Right renal pelvis (tissue), 4 donors: ENCODE measurements at regions not wholly inside any gene's neighbourhood (a gene's known extent, or its start where the extent isn't known, plus 50 kb on each side); places are given as distances from the start of the nearest gene placed in this dataset.

Experiments used
- DNase-seq, 4 donors: peaks; one replicate each; pipeline ENCODE4 v3.0.0-alpha.2; 2013; ENCODE audit warnings: low read depth in 4 of 4, low spot score in 3 of 4, missing footprints in 1 of 4

DNA sequence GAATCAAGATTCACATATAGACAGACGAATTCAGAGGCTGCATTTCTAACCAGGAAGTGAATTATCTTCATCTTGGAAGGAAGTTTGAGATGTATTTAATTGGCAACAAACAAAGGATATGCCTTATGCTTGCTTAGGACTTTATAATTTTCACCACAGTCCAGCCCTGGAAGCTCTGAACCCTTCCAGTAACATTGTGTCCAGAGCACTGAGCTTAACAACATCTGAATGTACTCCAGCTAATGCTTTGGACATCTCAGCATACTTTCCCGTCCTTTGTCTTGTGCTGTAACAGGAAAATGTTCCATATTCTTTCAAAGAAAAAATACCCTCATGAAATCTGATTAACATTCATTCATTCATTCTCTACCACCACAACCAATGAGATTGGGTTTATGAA is 136.3 kb upstream of the SPATS2L start:
- no peak for DNase-seq

DNA sequence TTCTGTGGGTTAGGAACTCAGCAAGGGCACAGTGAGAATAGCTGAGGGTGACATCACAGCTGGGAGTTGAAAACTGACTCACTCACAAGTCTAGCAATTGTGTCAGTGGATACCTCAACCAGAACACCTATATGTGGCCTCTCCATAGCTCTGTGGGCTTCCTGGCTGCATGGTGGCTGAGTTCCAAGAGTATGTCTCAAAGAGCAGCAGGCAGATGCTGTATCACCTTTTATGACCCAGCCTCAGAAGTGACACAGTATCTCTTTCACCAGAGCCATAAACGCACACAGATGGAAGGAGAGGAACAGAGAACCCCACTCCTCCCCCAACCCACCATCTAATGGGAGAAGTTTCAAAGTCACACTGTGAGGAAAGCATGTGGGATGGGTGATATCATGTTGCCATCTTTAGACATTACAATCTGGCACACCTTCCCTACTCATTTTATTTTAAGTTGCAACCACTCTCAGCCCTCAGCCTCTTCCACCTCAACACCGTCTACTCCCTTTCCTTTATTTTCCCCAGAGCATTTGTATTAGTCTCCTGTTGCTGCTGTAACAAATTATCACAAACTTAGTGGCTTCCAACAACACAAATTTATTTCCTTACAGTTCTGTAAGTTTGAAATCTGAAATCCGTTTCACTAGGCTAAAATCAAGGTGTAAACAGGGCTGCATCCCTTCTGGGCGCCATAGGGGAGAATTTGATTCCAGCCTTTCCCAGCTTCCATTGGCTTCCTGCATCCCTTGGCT is 134.6 kb upstream of the SPATS2L start:
- DNase-seq: no peak

GRCh38 chr2:200172521-200172920 is 134.0 kb upstream of the SPATS2L start:
- DNase-seq: no peak

GRCh38 chr2:200172944-200173581 is 133.4 kb upstream of the SPATS2L start:
- DNase-seq: no peak

DNA sequence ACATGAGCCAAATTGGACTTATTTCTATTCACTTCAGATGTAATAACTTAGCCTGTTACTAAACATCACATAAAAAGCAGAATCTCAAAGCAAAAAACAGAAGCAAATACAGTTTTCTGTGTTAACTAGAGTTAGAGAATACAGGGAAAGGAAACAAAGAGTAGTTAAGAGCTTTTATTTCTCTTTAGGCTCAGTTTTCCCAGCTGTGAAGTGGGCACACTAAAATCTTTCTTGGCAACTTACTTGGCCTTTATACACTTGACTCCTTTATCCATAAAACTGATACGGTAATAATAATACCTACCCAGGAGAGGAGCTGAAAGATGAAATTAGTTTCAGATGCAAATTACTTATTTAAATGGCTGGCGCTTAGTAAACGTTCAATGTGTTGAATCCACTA is 132.8 kb upstream of the SPATS2L start:
- no peak for DNase-seq

- DNase-seq: no peak
Observed at GRCh38 chr2:200174433-200175216, 131.9 kb upstream of the SPATS2L start.

DNA sequence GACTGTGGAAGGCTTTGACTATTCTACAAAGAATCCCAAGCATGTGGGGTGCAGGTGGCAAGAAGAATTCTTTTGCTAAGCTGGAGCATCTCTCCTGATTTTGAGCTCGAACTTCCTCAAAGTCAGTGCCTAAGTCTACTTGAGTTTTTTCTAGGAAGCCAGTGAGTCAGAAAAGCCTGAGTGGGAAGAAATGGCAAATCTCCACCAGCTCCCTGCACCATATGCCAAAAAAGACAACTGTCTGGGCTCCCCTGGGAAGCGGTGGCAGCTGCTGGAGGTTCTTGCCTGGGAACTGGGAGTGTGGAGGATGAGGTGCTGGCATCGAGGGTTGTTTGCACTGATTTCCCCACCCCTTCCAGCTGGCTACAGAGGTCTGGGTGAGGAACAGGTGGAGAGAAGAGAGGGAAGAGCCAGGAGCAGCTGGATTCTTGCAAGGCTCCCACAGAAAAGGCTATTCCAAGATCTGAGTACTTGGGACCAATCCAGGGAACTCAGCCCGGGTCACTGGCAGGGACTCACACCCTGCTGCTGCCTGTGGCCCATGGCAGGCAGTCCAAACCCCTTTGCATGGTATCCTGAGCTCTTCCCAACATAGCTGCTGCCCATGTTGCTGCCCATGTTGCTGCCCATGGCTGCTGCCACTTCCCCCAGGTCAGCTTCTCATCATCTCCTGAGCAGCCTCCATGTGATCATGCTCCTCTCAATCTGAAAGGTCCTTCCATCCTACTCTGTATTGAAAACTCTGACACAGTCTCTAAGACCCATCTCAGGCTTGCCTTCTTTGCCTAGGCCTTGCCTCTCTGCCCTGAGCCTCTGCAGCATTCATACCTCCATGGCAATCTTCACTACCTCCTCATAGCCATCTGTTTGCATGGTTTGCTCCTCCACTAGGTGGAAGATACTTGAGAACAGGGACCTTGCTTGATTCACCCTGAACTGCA is 128.3 kb upstream of the SPATS2L start:
- no peak for DNase-seq

- DNase-seq: no peak
Observed at GRCh38 chr2:200179151-200179550, 127.3 kb upstream of the SPATS2L start.

GRCh38 chr2:200180943-200181342 is 125.5 kb upstream of the SPATS2L start:
- no peak for DNase-seq

DNA sequence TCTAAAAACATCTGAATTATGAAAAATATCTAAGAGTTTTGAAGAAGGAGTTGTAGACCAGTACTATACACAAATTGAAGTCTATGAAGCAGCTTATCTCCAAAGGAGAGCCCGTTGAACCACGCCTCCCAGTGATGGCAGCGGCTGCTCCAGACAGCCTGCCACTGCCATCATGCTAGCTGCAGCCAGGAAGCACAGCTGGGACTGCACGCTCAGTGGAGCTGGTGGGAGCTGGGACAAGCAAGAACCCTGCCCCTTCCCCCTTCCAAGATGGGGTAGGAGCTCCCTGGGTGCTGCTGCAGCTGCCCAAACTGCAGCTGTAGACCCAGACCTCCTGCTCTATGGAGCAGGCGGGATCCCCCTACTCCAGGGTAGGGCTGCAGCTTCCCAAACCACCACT is 124.7 kb upstream of the SPATS2L start:
- no peak for DNase-seq

DNA sequence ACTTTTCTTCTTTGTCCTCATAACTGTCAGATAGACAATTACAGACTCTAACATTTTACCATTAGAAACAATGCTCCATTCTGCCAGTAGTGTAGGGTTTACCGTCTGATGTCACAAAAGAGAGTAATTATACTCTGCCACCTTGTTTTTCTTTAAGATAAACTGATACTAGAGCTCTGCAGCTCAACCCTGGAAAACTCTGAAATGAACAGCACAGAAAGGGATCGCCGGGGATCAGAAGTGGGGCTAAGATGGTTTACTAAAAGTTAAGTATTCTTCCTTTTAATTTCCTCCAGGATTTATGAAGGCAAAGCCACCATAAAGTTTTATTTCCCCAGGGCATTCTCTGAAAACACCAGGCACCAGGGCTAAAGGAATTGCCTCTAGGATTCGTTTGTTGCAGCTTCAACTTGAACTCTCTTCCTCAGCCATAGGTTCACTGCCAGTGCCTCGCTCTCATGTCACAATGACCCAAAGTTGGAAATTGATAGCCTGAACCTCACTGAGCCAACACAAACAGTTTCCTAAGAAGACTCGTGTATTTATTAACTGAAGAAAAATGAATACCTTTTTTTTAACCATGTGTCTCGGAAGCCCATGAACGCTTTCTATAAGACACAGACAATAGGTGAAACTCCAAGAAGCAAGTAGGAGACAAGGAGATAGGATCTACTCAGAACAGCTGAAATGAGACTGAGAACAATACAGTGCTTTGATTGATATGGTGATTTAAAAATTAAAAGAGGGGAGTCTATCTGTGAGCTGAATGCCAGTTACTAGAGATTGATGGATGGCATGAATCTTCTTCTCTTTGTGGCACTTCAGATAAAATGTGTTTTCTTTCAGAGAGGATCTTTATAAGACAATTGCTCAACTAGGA is 121.5 kb upstream of the SPATS2L start:
- no peak for DNase-seq

DNA sequence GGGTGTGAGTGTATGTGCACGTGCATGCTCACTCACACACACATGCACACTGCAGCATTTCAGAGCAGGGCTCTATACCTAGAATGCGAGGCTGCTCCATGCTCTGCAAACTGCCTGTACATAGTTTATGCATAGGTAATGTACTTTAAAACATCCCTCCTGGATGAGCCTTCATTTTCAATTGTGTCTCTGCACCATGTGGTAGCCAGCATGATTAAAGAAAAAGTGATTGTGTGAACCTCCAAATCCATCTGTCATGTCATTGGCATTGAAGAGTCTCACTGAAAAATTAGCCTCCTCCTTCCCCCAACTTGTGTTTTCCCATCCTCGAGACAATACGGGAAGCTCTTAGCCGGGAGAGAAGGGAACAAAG is 120.9 kb upstream of the SPATS2L start:
- no peak for DNase-seq

DNA sequence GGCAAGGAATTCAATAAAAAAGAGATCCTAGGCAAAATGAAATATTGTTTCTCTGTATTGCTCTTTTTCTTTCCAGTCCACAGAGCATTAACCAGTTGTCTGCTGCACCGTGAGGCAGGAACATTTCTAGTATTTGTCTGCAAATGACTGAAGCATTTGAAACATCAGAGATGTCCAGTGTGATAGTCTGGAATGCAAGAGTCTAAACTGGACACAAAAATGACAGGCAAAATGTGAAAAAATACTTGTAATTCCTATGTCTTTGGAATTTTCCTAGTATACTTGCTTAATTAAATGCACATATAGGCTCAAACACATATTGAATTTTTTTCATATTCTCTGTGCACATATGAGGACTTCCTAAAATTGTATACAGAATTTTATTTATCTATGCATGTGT is 120.5 kb upstream of the SPATS2L start:
- DNase-seq: no peak

DNA sequence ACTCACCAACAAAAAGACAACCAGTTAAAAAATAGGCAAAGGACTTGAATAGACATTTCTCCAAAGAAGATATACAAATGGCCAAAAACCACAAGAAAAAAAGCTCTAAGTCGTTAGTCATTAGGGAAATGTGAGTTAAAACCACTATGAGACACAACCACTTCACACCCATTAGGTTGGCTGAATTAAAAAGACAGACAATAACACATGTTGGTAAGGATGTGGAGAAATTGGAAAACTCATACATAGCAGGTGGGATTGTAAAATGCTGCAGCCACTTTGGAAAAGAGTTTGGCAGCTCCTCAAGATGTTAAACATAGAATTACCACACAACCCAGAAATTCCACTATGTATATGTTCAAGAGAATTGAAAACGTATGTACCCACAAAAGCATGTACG is 117.6 kb upstream of the SPATS2L start:
- no peak for DNase-seq

DNA sequence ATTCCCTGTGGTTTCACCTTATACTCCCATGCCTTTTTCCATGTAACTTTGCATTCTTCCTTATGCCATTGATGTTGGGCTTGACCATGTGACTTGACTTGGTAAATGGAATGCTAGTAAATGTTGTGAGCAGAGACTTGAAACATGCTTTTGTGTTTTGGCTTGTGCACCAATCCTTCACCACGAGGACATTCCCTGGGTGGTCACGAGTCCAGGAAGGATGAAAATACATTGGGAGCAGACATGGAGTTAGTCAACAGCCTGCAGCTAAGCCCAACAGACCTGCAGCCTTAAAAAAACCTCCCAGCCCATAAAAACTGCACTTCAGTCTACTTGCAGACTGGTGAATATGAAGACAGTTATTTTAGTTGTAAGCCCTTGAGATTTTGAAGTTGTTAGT is 116.5 kb upstream of the SPATS2L start:
- no peak for DNase-seq

- no peak for DNase-seq
Observed at GRCh38 chr2:200193331-200193730, 113.2 kb upstream of the SPATS2L start.

GRCh38 chr2:200193791-200194190 is 112.7 kb upstream of the SPATS2L start:
- no peak for DNase-seq

DNA sequence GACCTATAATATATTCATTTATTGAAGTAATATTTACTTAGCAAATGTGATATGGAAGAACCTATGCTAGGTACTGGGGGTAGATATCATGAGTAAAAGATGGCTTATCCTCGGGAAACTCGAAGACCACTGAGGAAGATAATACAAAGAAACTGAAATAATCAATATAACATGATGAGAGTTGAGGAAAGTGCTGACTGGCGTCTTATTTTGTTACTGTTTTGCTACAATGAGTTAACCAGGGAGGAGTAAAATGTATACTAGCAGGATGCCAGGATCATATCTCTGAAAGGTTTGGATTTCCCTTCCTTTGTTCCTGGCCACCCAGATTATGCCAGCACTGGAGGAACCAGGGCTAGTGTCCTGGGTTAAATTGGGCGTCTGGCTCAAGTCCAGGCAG is 111.7 kb upstream of the SPATS2L start:
- no peak for DNase-seq

- no peak for DNase-seq
Observed at GRCh38 chr2:200199005-200199404, 107.5 kb upstream of the SPATS2L start.
